SK-N-SH (cell line): ENCODE measurements at regions not wholly inside any gene's neighbourhood (a gene's known extent, or its start where the extent isn't known, plus 50 kb on each side); places are given as distances from the start of the nearest gene placed in this dataset.

Source experiments
- CTCF ChIP-seq: fragments of 200-600 bp; sonication (generic); IDR thresholded peaks from 2 replicates; pipeline ENCODE4 v1.6.1; 2017; ENCODE audit warnings: antibody characterized with exemption, mild to moderate bottlenecking, moderate library complexity
- EZH2phosphoT487 ChIP-seq: fragments of 200-600 bp; sonication (generic); IDR thresholded peaks from 2 replicates; pipeline ENCODE4 v1.6.1; 2017; ENCODE audit warnings: low read depth, mixed run types, mild to moderate bottlenecking, antibody characterized with exemption, moderate library complexity, borderline replicate concordance
- GABPA ChIP-seq: IDR thresholded peaks from 2 replicates; pipeline ENCODE4 v1.4.0; 2012; ENCODE audit warnings: low read depth, mild to moderate bottlenecking
- JUND ChIP-seq: IDR thresholded peaks from 2 replicates; pipeline ENCODE4 v1.4.0; 2012
- NRF1 ChIP-seq: IDR thresholded peaks from 2 replicates; pipeline ENCODE4 v1.6.1; 2012; ENCODE audit warnings: low read depth, mild to moderate bottlenecking, low read length
- PBX3 ChIP-seq: IDR thresholded peaks from 2 replicates; pipeline ENCODE4; 2012
- POLR2AphosphoS5 ChIP-seq: IDR thresholded peaks from 2 replicates; pipeline ENCODE4 v1.6.1; 2012; ENCODE audit warnings: low read depth, low read length
- RFX5 ChIP-seq: IDR thresholded peaks from 2 replicates; pipeline ENCODE4 v1.6.1; 2012; ENCODE audit warnings: mild to moderate bottlenecking, improper control_type of control experiment, low read length
- USF2 ChIP-seq: fragments of 150-350 bp; IDR thresholded peaks from 2 replicates; pipeline ENCODE4 v1.6.1; 2017; ENCODE audit warnings: antibody characterized with exemption, low read length, low read depth, borderline replicate concordance
- ZBTB33 ChIP-seq: IDR thresholded peaks from 2 replicates; pipeline ENCODE4 v1.4.0; 2012; ENCODE audit warnings: low read depth, borderline replicate concordance
- TF ChIP-seq, protein P1 (sequence below): IDR thresholded peaks from 2 replicates; pipeline ENCODE4 v1.6.1; 2012; ENCODE audit warnings: mild to moderate bottlenecking, low read depth, low read length, moderate library complexity
- TF ChIP-seq, protein P2 (sequence below): IDR thresholded peaks from 2 replicates; pipeline ENCODE4 v1.4.0; 2012; ENCODE audit warnings: low read depth

DNA sequence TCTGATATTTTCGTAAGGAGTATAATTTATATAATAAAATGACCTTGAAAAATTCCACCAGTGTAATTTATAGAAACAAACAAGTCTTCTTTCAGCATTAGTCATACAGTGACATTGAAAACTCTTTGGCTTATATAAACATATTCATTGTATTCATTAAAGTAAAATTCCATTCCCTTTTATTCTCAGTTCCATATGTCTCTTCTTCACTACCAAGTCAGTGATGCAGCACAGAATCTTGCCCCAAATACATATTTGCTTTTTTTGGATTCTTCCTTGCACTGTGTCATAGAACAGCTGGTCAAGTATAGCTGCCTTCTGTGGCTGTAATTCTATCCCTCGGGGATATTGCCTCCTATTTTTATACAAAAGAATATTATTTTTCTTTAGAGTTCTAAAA is 884.5 kb upstream of the POT1 start:
- TF ChIP-seq CTCF, result no peak
- TF ChIP-seq PBX3, result no peak
- TF ChIP-seq, protein P1, sequence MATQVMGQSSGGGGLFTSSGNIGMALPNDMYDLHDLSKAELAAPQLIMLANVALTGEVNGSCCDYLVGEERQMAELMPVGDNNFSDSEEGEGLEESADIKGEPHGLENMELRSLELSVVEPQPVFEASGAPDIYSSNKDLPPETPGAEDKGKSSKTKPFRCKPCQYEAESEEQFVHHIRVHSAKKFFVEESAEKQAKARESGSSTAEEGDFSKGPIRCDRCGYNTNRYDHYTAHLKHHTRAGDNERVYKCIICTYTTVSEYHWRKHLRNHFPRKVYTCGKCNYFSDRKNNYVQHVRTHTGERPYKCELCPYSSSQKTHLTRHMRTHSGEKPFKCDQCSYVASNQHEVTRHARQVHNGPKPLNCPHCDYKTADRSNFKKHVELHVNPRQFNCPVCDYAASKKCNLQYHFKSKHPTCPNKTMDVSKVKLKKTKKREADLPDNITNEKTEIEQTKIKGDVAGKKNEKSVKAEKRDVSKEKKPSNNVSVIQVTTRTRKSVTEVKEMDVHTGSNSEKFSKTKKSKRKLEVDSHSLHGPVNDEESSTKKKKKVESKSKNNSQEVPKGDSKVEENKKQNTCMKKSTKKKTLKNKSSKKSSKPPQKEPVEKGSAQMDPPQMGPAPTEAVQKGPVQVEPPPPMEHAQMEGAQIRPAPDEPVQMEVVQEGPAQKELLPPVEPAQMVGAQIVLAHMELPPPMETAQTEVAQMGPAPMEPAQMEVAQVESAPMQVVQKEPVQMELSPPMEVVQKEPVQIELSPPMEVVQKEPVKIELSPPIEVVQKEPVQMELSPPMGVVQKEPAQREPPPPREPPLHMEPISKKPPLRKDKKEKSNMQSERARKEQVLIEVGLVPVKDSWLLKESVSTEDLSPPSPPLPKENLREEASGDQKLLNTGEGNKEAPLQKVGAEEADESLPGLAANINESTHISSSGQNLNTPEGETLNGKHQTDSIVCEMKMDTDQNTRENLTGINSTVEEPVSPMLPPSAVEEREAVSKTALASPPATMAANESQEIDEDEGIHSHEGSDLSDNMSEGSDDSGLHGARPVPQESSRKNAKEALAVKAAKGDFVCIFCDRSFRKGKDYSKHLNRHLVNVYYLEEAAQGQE, result no peak
- no peak for TF ChIP-seq NRF1
- no peak for TF ChIP-seq GABPA
- TF ChIP-seq POLR2AphosphoS5, result no peak
- TF ChIP-seq USF2, result no peak
- no peak for TF ChIP-seq ZBTB33
- TF ChIP-seq RFX5, result no peak
- TF ChIP-seq, protein P2, sequence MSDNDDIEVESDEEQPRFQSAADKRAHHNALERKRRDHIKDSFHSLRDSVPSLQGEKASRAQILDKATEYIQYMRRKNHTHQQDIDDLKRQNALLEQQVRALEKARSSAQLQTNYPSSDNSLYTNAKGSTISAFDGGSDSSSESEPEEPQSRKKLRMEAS, result no peak
- TF ChIP-seq EZH2phosphoT487, result no peak
- TF ChIP-seq JUND, result no peak
